Upper lobe of right lung (tissue), 1 donor: ENCODE measurements at regions not wholly inside any gene's neighbourhood (a gene's known extent, or its start where the extent isn't known, plus 50 kb on each side); places are given as distances from the start of the nearest gene placed in this dataset.

Source experiments
- ATAC-seq: fragments of 200-7000 bp; cut with Tn5 transposase; one replicate; pipeline ENCODE4 v1.9.1; 2020; ENCODE audit warnings: mild to moderate bottlenecking, moderate library complexity
- DNase-seq: peaks from one replicate; pipeline ENCODE4 v3.0.0-alpha.2; 2020
- H3K27ac ChIP-seq: fragments of 200-600 bp; one replicate; pipeline ENCODE4 v1.8.0; 2022
- H3K27me3 ChIP-seq: fragments of 200-600 bp; one replicate; pipeline ENCODE4 v1.8.0; 2022; ENCODE audit warnings: mild to moderate bottlenecking
- H3K36me3 ChIP-seq: fragments of 200-600 bp; one replicate; pipeline ENCODE4 v1.8.0; 2022
- H3K4me1 ChIP-seq: fragments of 200-600 bp; one replicate; pipeline ENCODE4 v1.8.0; 2022
- H3K4me3 ChIP-seq: fragments of 200-600 bp; one replicate; pipeline ENCODE4 v1.8.0; 2022; ENCODE audit warnings: mild to moderate bottlenecking
- H3K9me3 ChIP-seq: fragments of 200-600 bp; one replicate; pipeline ENCODE4 v1.8.0; 2022
- intact Hi-C: fragments of 100-400 bp; cut with DNase I; formaldehyde crosslinking; loops from one replicate; pipeline ENCODE4 v1.11.0; 2022
- TF ChIP-seq, protein P1 (sequence below): fragments of 200-600 bp; IDR thresholded peaks from one replicate; pipeline ENCODE4 v1.8.0; 2022; ENCODE audit warnings: antibody characterized with exemption
- donor health status: DM: no; HTN: yes; CAD: no; lungs with severe emphysema.

GRCh38 chr10:113219446-113219845, 269.4 kb downstream of the TCF7L2 start:
- Histone ChIP-seq H3K36me3 (no peaks in the 10 kb centered on the region), H3K4me3 (no peak overlapping the region), H3K4me1 (no peaks in the 10 kb centered on the region), H3K27me3 (peaks cover 7% of the 10 kb centered on the region), H3K27ac (no peak overlapping the region), H3K9me3 (no peaks in the 10 kb centered on the region)
- TF ChIP-seq, protein P1, sequence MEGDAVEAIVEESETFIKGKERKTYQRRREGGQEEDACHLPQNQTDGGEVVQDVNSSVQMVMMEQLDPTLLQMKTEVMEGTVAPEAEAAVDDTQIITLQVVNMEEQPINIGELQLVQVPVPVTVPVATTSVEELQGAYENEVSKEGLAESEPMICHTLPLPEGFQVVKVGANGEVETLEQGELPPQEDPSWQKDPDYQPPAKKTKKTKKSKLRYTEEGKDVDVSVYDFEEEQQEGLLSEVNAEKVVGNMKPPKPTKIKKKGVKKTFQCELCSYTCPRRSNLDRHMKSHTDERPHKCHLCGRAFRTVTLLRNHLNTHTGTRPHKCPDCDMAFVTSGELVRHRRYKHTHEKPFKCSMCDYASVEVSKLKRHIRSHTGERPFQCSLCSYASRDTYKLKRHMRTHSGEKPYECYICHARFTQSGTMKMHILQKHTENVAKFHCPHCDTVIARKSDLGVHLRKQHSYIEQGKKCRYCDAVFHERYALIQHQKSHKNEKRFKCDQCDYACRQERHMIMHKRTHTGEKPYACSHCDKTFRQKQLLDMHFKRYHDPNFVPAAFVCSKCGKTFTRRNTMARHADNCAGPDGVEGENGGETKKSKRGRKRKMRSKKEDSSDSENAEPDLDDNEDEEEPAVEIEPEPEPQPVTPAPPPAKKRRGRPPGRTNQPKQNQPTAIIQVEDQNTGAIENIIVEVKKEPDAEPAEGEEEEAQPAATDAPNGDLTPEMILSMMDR = no peak
- intact Hi-C loops = no loop called here
- no peak for DNase-seq
- no peak for ATAC-seq

DNA sequence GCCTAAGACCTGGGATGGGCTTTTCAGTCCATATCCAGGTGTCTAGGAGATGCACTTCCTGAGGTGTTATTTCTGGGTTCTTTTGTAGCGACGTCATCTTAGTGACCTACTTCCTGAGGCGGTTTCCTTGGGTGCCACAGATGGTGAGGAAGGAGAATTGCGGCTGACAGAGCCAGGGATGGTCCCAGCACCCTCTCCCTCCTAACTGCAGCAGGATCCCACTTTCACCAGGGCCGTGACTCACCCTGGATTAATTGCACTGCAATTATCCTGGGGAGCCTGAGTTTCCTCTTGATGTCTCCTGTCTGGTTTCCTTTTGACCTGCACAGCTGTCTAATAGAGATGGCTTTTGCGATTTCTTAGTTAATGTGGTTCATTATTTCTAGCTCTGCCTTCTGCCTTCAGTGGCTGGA, 271.7 kb downstream of the TCF7L2 start:
- no peaks in the 10 kb centered on the region for H3K9me3 ChIP-seq
- ATAC-seq (no peak), DNase-seq (no peak)
- TF ChIP-seq, protein P1 = no peak
- no peak overlapping the region for H3K27ac ChIP-seq
- no peaks in the 10 kb centered on the region for H3K4me1 ChIP-seq
- intact Hi-C loops = no loop called here
- H3K4me3 ChIP-seq = no peak overlapping the region
- peaks cover 10% of the 10 kb centered on the region for H3K27me3 ChIP-seq
- no peaks in the 10 kb centered on the region for H3K36me3 ChIP-seq

DNA sequence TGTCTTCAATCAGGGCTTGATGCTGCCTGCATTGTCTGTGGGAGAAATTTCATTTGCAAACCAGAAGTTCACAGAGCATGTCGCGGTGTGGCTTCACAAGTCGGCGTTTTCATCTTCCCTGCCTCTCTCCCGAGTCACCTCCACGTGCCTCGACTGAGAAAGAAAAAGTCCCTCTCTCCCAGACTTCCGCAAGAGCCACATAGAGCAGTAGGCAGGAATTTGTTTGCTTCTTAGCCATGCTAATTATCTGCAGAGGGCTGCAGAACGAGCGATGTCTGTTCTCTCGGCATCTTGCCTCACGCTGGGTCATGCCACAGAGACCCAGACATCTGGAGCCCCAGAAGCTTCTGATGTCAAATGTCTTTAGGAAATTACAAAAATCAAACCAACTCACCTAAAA, 272.2 kb downstream of the TCF7L2 start:
- no peak for DNase-seq
- intact Hi-C loops = no loop called here
- Histone ChIP-seq H3K36me3 (no peaks in the 10 kb centered on the region), H3K4me1 (no peaks in the 10 kb centered on the region), H3K27me3 (peaks cover 10% of the 10 kb centered on the region), H3K4me3 (no peak overlapping the region), H3K27ac (no peak overlapping the region), H3K9me3 (no peaks in the 10 kb centered on the region)
- ATAC-seq = no peak
- TF ChIP-seq, protein P1 = no peak

DNA sequence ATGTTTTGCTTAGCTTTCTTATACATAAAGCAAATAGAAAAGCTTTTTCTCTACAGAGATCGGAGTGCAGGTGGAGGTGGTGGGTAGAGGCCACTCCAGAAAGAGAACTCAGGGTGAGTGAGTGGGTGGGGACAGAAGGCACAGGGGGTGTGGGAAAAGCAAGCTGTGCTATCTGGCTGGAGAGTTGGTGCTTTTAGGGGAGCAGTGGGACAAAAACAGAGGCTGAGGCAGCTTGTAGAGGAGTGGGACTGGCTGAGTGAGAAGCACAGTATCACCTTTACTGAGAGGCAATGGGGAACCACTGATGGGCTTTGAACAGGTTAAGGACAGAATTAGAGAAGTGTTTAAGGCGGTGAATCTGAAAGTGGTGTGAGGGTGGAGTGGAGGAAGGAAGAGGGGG, 275.3 kb downstream of the TCF7L2 start:
- no peaks in the 10 kb centered on the region for H3K36me3 ChIP-seq
- no peaks in the 10 kb centered on the region for H3K9me3 ChIP-seq
- H3K27me3 ChIP-seq = peaks cover 10% of the 10 kb centered on the region
- TF ChIP-seq, protein P1 = no peak
- intact Hi-C loops = no loop called here
- ATAC-seq = no peak
- no peak for DNase-seq
- no peaks in the 10 kb centered on the region for H3K4me1 ChIP-seq
- no peak overlapping the region for H3K27ac ChIP-seq
- H3K4me3 ChIP-seq = no peak overlapping the region

- ATAC-seq = no peak
- intact Hi-C loops = no loop called here
- TF ChIP-seq, protein P1 = no peak
These were observed 275.9 kb downstream of the TCF7L2 start for GRCh38 chr10:113225903-113226302.

GRCh38 chr10:113226399-113226798, 276.4 kb downstream of the TCF7L2 start:
- no peaks in the 10 kb centered on the region for H3K36me3 ChIP-seq
- ATAC-seq = no peak
- peaks cover 10% of the 10 kb centered on the region for H3K27me3 ChIP-seq
- no peak overlapping the region for H3K4me3 ChIP-seq
- no peaks in the 10 kb centered on the region for H3K9me3 ChIP-seq
- no peak overlapping the region for H3K27ac ChIP-seq
- TF ChIP-seq, protein P1 = no peak
- intact Hi-C loops = no loop called here
- H3K4me1 ChIP-seq = no peaks in the 10 kb centered on the region
- no peak for DNase-seq

More at GRCh38 chr10:113225903-113226302, 275.9 kb downstream of the TCF7L2 start:
- H3K9me3 ChIP-seq = no peaks in the 10 kb centered on the region
- H3K27me3 ChIP-seq = peaks cover 10% of the 10 kb centered on the region
- no peak overlapping the region for H3K27ac ChIP-seq
- H3K4me1 ChIP-seq = no peaks in the 10 kb centered on the region
- DNase-seq = no peak
- no peak overlapping the region for H3K4me3 ChIP-seq
- H3K36me3 ChIP-seq = no peaks in the 10 kb centered on the region
